ENCODE measurements at regions not wholly inside any gene's neighbourhood (a gene's known extent, or its start where the extent isn't known, plus 50 kb on each side); places are given as distances from the start of the nearest gene placed in this dataset.

- no peak for DNase-seq (ENCODE audit: low read depth)
- H3K4me3 ChIP-seq (ENCODE audit: control insufficient read depth, low read depth, low read length) = no peak overlapping the region
- no peak for TF ChIP-seq CTCF (IDR thresholded peaks at IDR 0.05; ENCODE audit: control insufficient read depth, insufficient read depth, low read depth, low read length, missing control alignments)
Measured at GRCh38 chr5:29715167-29715566, 1478.3 kb upstream of the CDH6 start.

- no peak for TF ChIP-seq CTCF (IDR thresholded peaks at IDR 0.05; ENCODE audit: control insufficient read depth, insufficient read depth, low read depth, low read length, missing control alignments)
- H3K4me3 ChIP-seq (ENCODE audit: control insufficient read depth, low read depth, low read length) = no peak overlapping the region
- no peak for DNase-seq (ENCODE audit: low read depth)
Measured at GRCh38 chr5:29702875-29703274, 1490.6 kb upstream of the CDH6 start.

- DNase-seq (ENCODE audit: low read depth) = no peak
- no peak overlapping the region for H3K4me3 ChIP-seq (ENCODE audit: control insufficient read depth, low read depth, low read length)
- no peak for TF ChIP-seq CTCF (IDR thresholded peaks at IDR 0.05; ENCODE audit: control insufficient read depth, insufficient read depth, low read depth, low read length, missing control alignments)
Measured at GRCh38 chr5:29701600-29701999, 1491.9 kb upstream of the CDH6 start.

GRCh38 chr5:29697785-29698414 is 1495.6 kb upstream of the CDH6 start:
- TF ChIP-seq CTCF (IDR thresholded peaks at IDR 0.05; ENCODE audit: control insufficient read depth, insufficient read depth, low read depth, low read length, missing control alignments) = no peak
- no peak for DNase-seq (ENCODE audit: low read depth)
- H3K4me3 ChIP-seq (ENCODE audit: control insufficient read depth, low read depth, low read length) = no peak overlapping the region

- no peak overlapping the region for H3K4me3 ChIP-seq (ENCODE audit: control insufficient read depth, low read depth, low read length)
- TF ChIP-seq CTCF (IDR thresholded peaks at IDR 0.05; ENCODE audit: control insufficient read depth, insufficient read depth, low read depth, low read length, missing control alignments) = no peak
- no peak for DNase-seq (ENCODE audit: low read depth)
Measured at GRCh38 chr5:29697278-29697677, 1496.2 kb upstream of the CDH6 start.

GRCh38 chr5:29672678-29673077 is 1520.8 kb upstream of the CDH6 start:
- no peak for DNase-seq (ENCODE audit: low read depth)
- TF ChIP-seq CTCF (IDR thresholded peaks at IDR 0.05; ENCODE audit: control insufficient read depth, insufficient read depth, low read depth, low read length, missing control alignments) = no peak
- H3K4me3 ChIP-seq (ENCODE audit: control insufficient read depth, low read depth, low read length) = no peak overlapping the region

- no peak for DNase-seq (ENCODE audit: low read depth)
- H3K4me3 ChIP-seq (ENCODE audit: control insufficient read depth, low read depth, low read length) = no peak overlapping the region
- TF ChIP-seq CTCF (IDR thresholded peaks at IDR 0.05; ENCODE audit: control insufficient read depth, insufficient read depth, low read depth, low read length, missing control alignments) = no peak
Measured at GRCh38 chr5:29662876-29663275, 1530.6 kb upstream of the CDH6 start.

All from AG09309 (cell line).